Adrenal gland (tissue), 9 donors: ENCODE measurements at regions not wholly inside any gene's neighbourhood (a gene's known extent, or its start where the extent isn't known, plus 50 kb on each side); places are given as distances from the start of the nearest gene placed in this dataset.

Experiments
- DNase-seq, 7 donors: peaks; one replicate each; pipeline ENCODE4 v3.0.0-alpha.2; 2019 to 2020
- H3K27ac ChIP-seq, 5 donors: fragments of 200-600 bp; sonication (generic) in 4 of 5; 1 replicate in 3 of 5; 2 replicates in 2 of 5; pipeline versions ENCODE4 v1.5.1 to v1.8.0; 2016 to 2020; ENCODE audit warnings: mild to moderate bottlenecking in 1 of 5
- H3K27me3 ChIP-seq: fragments of 200-600 bp; 2 replicates; pipeline ENCODE4 v1.8.0; 2021
- H3K36me3 ChIP-seq, 2 donors: fragments of 200-600 bp; replicated peaks in 1 of 2; 1 replicate in 1 of 2; 2 replicates in 1 of 2; pipeline versions ENCODE4 v1.5.1 to v1.8.0; 2018 to 2022
- H3K4me1 ChIP-seq, 2 donors: fragments of 200-600 bp; replicated peaks in 1 of 2; 1 replicate in 1 of 2; 2 replicates in 1 of 2; pipeline versions ENCODE4 v1.5.1 to v1.8.0; 2018 to 2021
- H3K4me3 ChIP-seq, 4 donors: fragments of 200-600 bp; sonication (generic) in 3 of 4; one replicate each; pipeline ENCODE4 v1.5.1; 2016 to 2018
- H3K9me3 ChIP-seq, 3 donors: fragments of 200-600 bp; sonication (generic) in 1 of 3; replicated peaks in 1 of 3; 1 replicate in 2 of 3; 2 replicates in 1 of 3; pipeline versions ENCODE4 v1.5.1 to v1.8.0; 2016 to 2021
- CTCF ChIP-seq, 6 experiments: fragments of 450-650 bp in 4 of 6; fragments of 200-600 bp in 2 of 6; sonication (generic) in 1 of 6; IDR thresholded peaks; 1 replicate in 5 of 6; 2 replicates in 1 of 6; pipeline versions ENCODE4 v1.5.1 to v1.8.0; 2016 to 2021; ENCODE audit warnings: antibody characterized with exemption in 6 of 6, mild to moderate bottlenecking in 2 of 6, moderate library complexity in 1 of 6
- POLR2A ChIP-seq, 2 donors: fragments of 450-650 bp; IDR thresholded peaks; one replicate each; pipeline ENCODE4 v1.6.1; 2017; ENCODE audit warnings: antibody characterized with exemption in 2 of 2, mild to moderate bottlenecking in 2 of 2, moderate library complexity in 1 of 2
- WGBS, 4 donors: extraction: QIAGEN DNeasy Blood & Tissue Kit in 2 of 4; methylation state at CpG; one replicate each; pipeline versions ENCODE4 v1.1.5 to v1.1.7; 2013 to 2017; 5-methylcytosine and 5-hydroxymethylcytosine counted together
- intact Hi-C, 2 donors: fragments of 100-400 bp; cut with DNase I; formaldehyde crosslinking; loops; one replicate each; pipeline versions ENCODE4 v1.14.1 to v1.15.0; 2022 to 2023
- donor health status: healthy with polysubstance abuse.
- donor health status: Bipolar disorder and iron deficiency.
- donor health status: DM: yes; HTN: yes; CAD: no.
- donor health status: DM: no; HTN: no; CAD: no.
- donor health status: DM: no; HTN: no; CAD: no.

DNA sequence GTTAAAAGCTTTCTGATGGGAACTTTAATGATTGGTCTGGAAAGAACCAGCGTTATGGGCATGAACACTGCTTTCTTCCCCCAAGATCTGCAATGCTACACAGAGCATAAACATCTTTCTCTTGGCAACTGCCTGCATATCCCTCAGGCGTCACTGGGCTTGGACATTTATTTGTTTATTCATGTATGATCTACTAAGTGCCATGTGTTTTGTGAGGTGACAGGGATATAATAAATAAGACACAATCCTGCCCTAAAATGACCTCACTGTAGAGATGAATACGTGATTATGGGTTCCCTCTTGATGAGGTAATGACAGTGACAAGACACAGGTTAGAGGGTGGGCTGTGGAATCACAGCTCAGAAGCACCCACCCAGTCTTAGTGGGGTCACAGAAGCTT, 485.3 kb downstream of the PDCD6IP start:
- DNase-seq = no peak
- intact Hi-C loops = no loop called here
- Histone ChIP-seq H3K36me3 (no peaks in the 10 kb centered on the region), H3K9me3 (no peaks in the 10 kb centered on the region), H3K4me3 (no peak overlapping the region), H3K4me1 (no peaks in the 10 kb centered on the region), H3K27me3 (no peaks in the 10 kb centered on the region), H3K27ac (no peak overlapping the region)
- TF ChIP-seq POLR2A (IDR thresholded peaks at IDR 0.05) = no peak
- TF ChIP-seq CTCF (IDR thresholded peaks at IDR 0.05) = no peak
- WGBS, 4 donors = 33 to 41% (median 37%) methylated on average over 3 of the region's 3 CpGs

GRCh38 chr3:34284959-34285826, 486.8 kb downstream of the PDCD6IP start:
- Histone ChIP-seq H3K4me3 (no peak overlapping the region), H3K4me1 (no peaks in the 10 kb centered on the region), H3K9me3 (no peaks in the 10 kb centered on the region), H3K36me3 (no peaks in the 10 kb centered on the region), H3K27me3 (no peaks in the 10 kb centered on the region), H3K27ac (no peak overlapping the region)
- WGBS, 4 donors = 76 to 80% (median 79%) methylated on average over 7 of the region's 7 CpGs
- TF ChIP-seq POLR2A (IDR thresholded peaks at IDR 0.05) (no peak), CTCF (IDR thresholded peaks at IDR 0.05) (no peak)
- intact Hi-C loops = no loop called here
- DNase-seq = no peak

DNA sequence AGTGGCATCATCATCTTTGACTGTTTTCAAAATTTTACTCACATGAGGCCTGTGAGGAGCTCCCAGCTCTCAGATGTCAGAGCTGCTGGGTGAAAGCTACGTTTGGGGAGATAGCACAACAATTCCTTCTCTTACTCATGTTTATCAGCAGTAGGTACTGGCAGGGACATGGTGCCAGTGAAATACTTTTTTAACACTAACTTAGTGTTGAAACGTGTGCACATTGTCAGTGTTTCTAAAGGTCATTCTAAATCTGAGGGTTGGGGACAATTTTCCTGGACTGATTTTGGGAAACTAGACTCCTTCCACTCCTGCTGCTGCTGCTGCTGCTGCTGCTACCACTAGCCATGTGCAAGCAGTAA, 487.4 kb downstream of the PDCD6IP start:
- DNase-seq = no peak
- H3K4me1 ChIP-seq = no peaks in the 10 kb centered on the region
- WGBS, 4 donors = 33 to 68% (median 50%) methylated on average over 2 of the region's 2 CpGs
- H3K27me3 ChIP-seq = no peaks in the 10 kb centered on the region
- no peaks in the 10 kb centered on the region for H3K9me3 ChIP-seq
- TF ChIP-seq CTCF (IDR thresholded peaks at IDR 0.05) = no peak
- TF ChIP-seq POLR2A (IDR thresholded peaks at IDR 0.05) = no peak
- H3K27ac ChIP-seq = no peak overlapping the region
- intact Hi-C loops = no loop called here
- no peaks in the 10 kb centered on the region for H3K36me3 ChIP-seq
- no peak overlapping the region for H3K4me3 ChIP-seq

- 69 to 76% (median 72%) methylated on average over 3 of the region's 3 CpGs for WGBS, 4 donors
- TF ChIP-seq POLR2A (IDR thresholded peaks at IDR 0.05) = no peak
- TF ChIP-seq CTCF (IDR thresholded peaks at IDR 0.05) = no peak
- no peak overlapping the region for H3K27ac ChIP-seq
- no peaks in the 10 kb centered on the region for H3K36me3 ChIP-seq
- no peak for DNase-seq
- intact Hi-C loops = loop anchor here in 1 of 2 donors (5.0 kb wide), 1 partner anchor 470 kb away; no protein-coding TSS in a partner anchor
- H3K4me3 ChIP-seq = no peak overlapping the region
- no peaks in the 10 kb centered on the region for H3K9me3 ChIP-seq
- H3K4me1 ChIP-seq = no peaks in the 10 kb centered on the region
- H3K27me3 ChIP-seq = no peaks in the 10 kb centered on the region
Observed at GRCh38 chr3:34292605-34293300, 494.3 kb downstream of the PDCD6IP start.
